GM23338 (cell line): ENCODE measurements at regions not wholly inside any gene's neighbourhood (a gene's known extent, or its start where the extent isn't known, plus 50 kb on each side); places are given as distances from the start of the nearest gene placed in this dataset.

ENCODE experiments used
- ATAC-seq: fragments of 200-7000 bp; cut with Tn5 transposase; 3 replicates; pipeline ENCODE4 v1.9.1; 2020
- DNase-seq: peaks from one replicate; pipeline ENCODE4 v3.0.0-alpha.2; 2015; ENCODE audit warnings: low spot score
- H2AFZ ChIP-seq: fragments of 200-600 bp; sonication (generic); 2 replicates; pipeline ENCODE4 v1.8.0; 2016; ENCODE audit warnings: antibody characterized with exemption, mild to moderate bottlenecking, moderate library complexity
- H3F3A ChIP-seq: fragments of 200-600 bp; sonication (generic); replicated peaks from 2 replicates; pipeline ENCODE4 v1.8.0; 2017; ENCODE audit warnings: antibody characterized with exemption, mixed run types, low read depth
- H3K27ac ChIP-seq: fragments of 200-600 bp; sonication (generic); 2 replicates; pipeline ENCODE4 v1.6.1; 2016; ENCODE audit warnings: low read depth
- H3K27me3 ChIP-seq: fragments of 200-600 bp; sonication (generic); 2 replicates; pipeline ENCODE4 v1.8.0; 2016; ENCODE audit warnings: mild to moderate bottlenecking, mixed run types, moderate library complexity; ENCODE audit not compliant: insufficient read depth
- H3K36me3 ChIP-seq: fragments of 200-600 bp; sonication (generic); 2 replicates; pipeline ENCODE4 v1.8.0; 2016; ENCODE audit warnings: mild to moderate bottlenecking; ENCODE audit not compliant: insufficient read depth
- H3K4me1 ChIP-seq: fragments of 200-600 bp; sonication (generic); 2 replicates; pipeline ENCODE4 v1.8.0; 2016; ENCODE audit warnings: mild to moderate bottlenecking, moderate library complexity; ENCODE audit not compliant: insufficient read depth
- H3K4me2 ChIP-seq: fragments of 200-600 bp; sonication (generic); 2 replicates; pipeline ENCODE4 v1.7.1; 2017; ENCODE audit warnings: mixed run types
- H3K4me3 ChIP-seq: fragments of 200-600 bp; sonication (generic); 2 replicates; pipeline ENCODE4 v1.6.1; 2016; ENCODE audit warnings: mixed run types
- H3K79me2 ChIP-seq: fragments of 200-600 bp; sonication (generic); replicated peaks from 2 replicates; pipeline ENCODE4 v1.8.0; 2017; ENCODE audit warnings: mild to moderate bottlenecking; ENCODE audit not compliant: insufficient read depth
- H3K9me2 ChIP-seq: fragments of 200-600 bp; sonication (generic); 2 replicates; pipeline ENCODE4 v1.8.0; 2017; ENCODE audit not compliant: insufficient read depth
- H4K20me1 ChIP-seq: fragments of 200-600 bp; sonication (generic); replicated peaks from 2 replicates; pipeline ENCODE4 v1.8.0; 2017; ENCODE audit warnings: mild to moderate bottlenecking; ENCODE audit not compliant: insufficient read depth
- H3K27ac Mint-ChIP-seq: 2 replicates; pipeline ENCODE4 v1.8.0; 2020; ENCODE audit warnings: inconsistent platforms, mild to moderate bottlenecking, moderate library complexity, mixed read lengths
- H3K27me3 Mint-ChIP-seq: 3 replicates; pipeline ENCODE4 v1.8.0; 2022; ENCODE audit warnings: low read depth, mild to moderate bottlenecking, moderate library complexity, mixed read lengths, inconsistent platforms; ENCODE audit not compliant: insufficient read depth, poor library complexity
- H3K36me3 Mint-ChIP-seq: 3 replicates; pipeline ENCODE4 v1.8.0; 2021; ENCODE audit warnings: low read depth, mild to moderate bottlenecking, inconsistent platforms, moderate library complexity, mixed read lengths
- H3K4me1 Mint-ChIP-seq: 3 replicates; pipeline ENCODE4 v1.8.0; 2020; ENCODE audit warnings: mild to moderate bottlenecking, inconsistent platforms, mixed read lengths
- H3K4me3 Mint-ChIP-seq: 3 replicates; pipeline ENCODE4 v1.8.0; 2021; ENCODE audit warnings: moderate library complexity, mild to moderate bottlenecking, inconsistent platforms, mixed read lengths
- H3K9me3 Mint-ChIP-seq: 3 replicates; pipeline ENCODE4 v1.8.0; 2020; ENCODE audit warnings: moderate library complexity, mild to moderate bottlenecking, inconsistent platforms, mixed read lengths
- CREB1 ChIP-seq: fragments of 250-450 bp; sonication (Bioruptor Pico); IDR thresholded peaks from 2 replicates; pipeline ENCODE4 v1.5.0; 2020; ENCODE audit warnings: low read depth, mild to moderate bottlenecking, moderate library complexity
- EZH2 ChIP-seq: fragments of 200-600 bp; sonication (generic); IDR thresholded peaks from one replicate; pipeline ENCODE4 v1.8.0; 2017; ENCODE audit warnings: antibody characterized with exemption, mild to moderate bottlenecking, low read depth; ENCODE audit not compliant: unreplicated experiment
- EZH2phosphoT487 ChIP-seq: fragments of 200-600 bp; sonication (generic); IDR thresholded peaks from one replicate; pipeline ENCODE4 v1.8.1; 2018; ENCODE audit warnings: antibody characterized with exemption; ENCODE audit not compliant: unreplicated experiment
- JUNB ChIP-seq: IDR thresholded peaks from one replicate; pipeline ENCODE4 v1.6.1; 2016; ENCODE audit warnings: antibody characterized with exemption; ENCODE audit not compliant: unreplicated experiment
- NANOG ChIP-seq: IDR thresholded peaks from 2 replicates; pipeline ENCODE4 v1.6.1; 2016; ENCODE audit warnings: antibody characterized with exemption, borderline replicate concordance
- POLR2AphosphoS5 ChIP-seq: IDR thresholded peaks from 2 replicates; pipeline ENCODE4 v1.6.1; 2016; ENCODE audit warnings: antibody characterized with exemption, low read depth
- STAT1 ChIP-seq: IDR thresholded peaks from one replicate; pipeline ENCODE4 v1.6.1; 2016; ENCODE audit warnings: antibody characterized with exemption; ENCODE audit not compliant: unreplicated experiment
- ZNF114 ChIP-seq: fragments of 250-450 bp; sonication (Bioruptor Pico); IDR thresholded peaks from 2 replicates; pipeline ENCODE4 v1.5.0; 2020; ENCODE audit warnings: mild to moderate bottlenecking, moderate library complexity
- ZNF331 ChIP-seq: fragments of 250-450 bp; sonication (Bioruptor Pico); IDR thresholded peaks from 2 replicates; pipeline ENCODE4 v1.5.0; 2020; ENCODE audit warnings: low read depth, mild to moderate bottlenecking, moderate library complexity
- TF ChIP-seq, protein P1 (sequence below): IDR thresholded peaks from one replicate; pipeline ENCODE4 v1.6.1; 2018; ENCODE audit warnings: antibody characterized with exemption; ENCODE audit not compliant: unreplicated experiment
- TF ChIP-seq, protein P2 (sequence below), 2 experiments: fragments of 200-600 bp in 1 of 2; sonication (generic) in 1 of 2; conservative IDR thresholded peaks; 2 replicates each; pipeline versions ENCODE4 v1.5.1 to v1.6.1; 2016 to 2017; ENCODE audit warnings: antibody characterized with exemption in 2 of 2, low read depth in 2 of 2, mild to moderate bottlenecking in 2 of 2, moderate library complexity in 1 of 2
- TF ChIP-seq, protein P3 (sequence below): IDR thresholded peaks from 2 replicates; pipeline ENCODE4 v1.6.1; 2016; ENCODE audit warnings: antibody characterized with exemption

DNA sequence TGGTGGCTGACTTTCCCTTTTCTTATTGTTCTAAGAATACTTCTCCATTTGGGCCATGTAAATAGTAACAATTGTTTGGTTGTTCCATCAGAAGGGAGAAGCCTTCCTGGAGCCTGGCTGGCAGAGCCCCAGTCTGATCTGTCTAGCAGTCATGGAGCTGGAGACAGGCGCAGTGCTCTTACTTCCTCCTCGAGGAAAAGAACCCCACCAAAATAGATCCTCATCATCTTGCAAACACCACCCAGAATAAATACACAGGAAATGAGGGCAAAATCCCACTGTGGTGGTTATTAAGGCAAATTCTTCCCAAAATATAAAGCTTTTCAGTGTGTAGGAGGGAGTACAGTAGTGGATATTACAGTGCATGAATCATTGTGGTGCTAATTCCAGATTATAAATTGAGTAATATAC is 195.1 kb upstream of the SGK1 start (continued):
- TF ChIP-seq, protein P1, sequence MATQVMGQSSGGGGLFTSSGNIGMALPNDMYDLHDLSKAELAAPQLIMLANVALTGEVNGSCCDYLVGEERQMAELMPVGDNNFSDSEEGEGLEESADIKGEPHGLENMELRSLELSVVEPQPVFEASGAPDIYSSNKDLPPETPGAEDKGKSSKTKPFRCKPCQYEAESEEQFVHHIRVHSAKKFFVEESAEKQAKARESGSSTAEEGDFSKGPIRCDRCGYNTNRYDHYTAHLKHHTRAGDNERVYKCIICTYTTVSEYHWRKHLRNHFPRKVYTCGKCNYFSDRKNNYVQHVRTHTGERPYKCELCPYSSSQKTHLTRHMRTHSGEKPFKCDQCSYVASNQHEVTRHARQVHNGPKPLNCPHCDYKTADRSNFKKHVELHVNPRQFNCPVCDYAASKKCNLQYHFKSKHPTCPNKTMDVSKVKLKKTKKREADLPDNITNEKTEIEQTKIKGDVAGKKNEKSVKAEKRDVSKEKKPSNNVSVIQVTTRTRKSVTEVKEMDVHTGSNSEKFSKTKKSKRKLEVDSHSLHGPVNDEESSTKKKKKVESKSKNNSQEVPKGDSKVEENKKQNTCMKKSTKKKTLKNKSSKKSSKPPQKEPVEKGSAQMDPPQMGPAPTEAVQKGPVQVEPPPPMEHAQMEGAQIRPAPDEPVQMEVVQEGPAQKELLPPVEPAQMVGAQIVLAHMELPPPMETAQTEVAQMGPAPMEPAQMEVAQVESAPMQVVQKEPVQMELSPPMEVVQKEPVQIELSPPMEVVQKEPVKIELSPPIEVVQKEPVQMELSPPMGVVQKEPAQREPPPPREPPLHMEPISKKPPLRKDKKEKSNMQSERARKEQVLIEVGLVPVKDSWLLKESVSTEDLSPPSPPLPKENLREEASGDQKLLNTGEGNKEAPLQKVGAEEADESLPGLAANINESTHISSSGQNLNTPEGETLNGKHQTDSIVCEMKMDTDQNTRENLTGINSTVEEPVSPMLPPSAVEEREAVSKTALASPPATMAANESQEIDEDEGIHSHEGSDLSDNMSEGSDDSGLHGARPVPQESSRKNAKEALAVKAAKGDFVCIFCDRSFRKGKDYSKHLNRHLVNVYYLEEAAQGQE = no peak
- TF ChIP-seq EZH2 (no peak), STAT1 (no peak), ZNF331 (CRISPR knock-in tag) (no peak)

DNA sequence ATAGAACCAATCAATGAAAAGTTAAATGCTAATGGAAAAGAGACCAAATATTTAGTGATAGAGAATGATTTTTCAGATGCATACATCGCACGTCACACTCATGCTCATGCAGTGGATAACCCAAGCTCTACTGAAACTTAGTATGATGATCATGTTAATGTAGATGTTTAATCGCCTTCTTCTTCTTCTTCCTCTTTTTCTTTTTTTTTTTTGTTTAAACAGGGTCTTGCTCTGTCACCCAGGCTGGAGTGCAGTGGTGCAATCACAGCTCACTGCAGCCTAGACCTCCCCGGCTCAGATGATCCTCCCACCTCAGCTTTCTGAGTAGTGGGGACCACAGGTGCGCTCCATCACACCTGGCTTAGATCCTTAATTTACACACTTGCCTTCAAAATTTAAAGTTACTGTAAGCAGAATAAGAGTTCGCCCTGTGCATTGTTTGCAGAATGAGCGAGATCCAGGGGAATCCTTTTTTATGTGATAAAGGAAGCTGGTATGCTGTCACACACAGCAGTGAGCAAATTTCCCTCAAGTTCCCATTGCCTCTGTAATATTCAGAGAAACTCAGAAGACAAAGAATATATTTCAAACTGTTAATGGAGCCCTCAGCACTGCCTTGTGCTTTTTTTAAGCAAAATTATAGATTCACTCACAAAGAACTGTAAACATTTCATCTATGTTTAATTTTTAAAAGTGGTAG is 194.2 kb upstream of the SGK1 start:
- H3K4me1 ChIP-seq = peaks cover 10% of the 10 kb centered on the region; the same call in 1 of the 2 replicates
- no peak for ATAC-seq
- TF ChIP-seq EZH2phosphoT487 = no peak
- TF ChIP-seq, protein P2, sequence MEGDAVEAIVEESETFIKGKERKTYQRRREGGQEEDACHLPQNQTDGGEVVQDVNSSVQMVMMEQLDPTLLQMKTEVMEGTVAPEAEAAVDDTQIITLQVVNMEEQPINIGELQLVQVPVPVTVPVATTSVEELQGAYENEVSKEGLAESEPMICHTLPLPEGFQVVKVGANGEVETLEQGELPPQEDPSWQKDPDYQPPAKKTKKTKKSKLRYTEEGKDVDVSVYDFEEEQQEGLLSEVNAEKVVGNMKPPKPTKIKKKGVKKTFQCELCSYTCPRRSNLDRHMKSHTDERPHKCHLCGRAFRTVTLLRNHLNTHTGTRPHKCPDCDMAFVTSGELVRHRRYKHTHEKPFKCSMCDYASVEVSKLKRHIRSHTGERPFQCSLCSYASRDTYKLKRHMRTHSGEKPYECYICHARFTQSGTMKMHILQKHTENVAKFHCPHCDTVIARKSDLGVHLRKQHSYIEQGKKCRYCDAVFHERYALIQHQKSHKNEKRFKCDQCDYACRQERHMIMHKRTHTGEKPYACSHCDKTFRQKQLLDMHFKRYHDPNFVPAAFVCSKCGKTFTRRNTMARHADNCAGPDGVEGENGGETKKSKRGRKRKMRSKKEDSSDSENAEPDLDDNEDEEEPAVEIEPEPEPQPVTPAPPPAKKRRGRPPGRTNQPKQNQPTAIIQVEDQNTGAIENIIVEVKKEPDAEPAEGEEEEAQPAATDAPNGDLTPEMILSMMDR (conservative IDR thresholded peaks at IDR 0.05; ENCODE audit: low read depth in 2 of 2) = no peak
- no peak for TF ChIP-seq STAT1
- no peak for TF ChIP-seq NANOG
- TF ChIP-seq JUNB = no peak
- no peak for TF ChIP-seq ZNF114 (CRISPR knock-in tag)
- no peak for TF ChIP-seq POLR2AphosphoS5
- no peak for TF ChIP-seq ZNF331 (CRISPR knock-in tag)
- no peak for TF ChIP-seq CREB1 (CRISPR knock-in tag)
- no peak for TF ChIP-seq EZH2
- TF ChIP-seq, protein P3, sequence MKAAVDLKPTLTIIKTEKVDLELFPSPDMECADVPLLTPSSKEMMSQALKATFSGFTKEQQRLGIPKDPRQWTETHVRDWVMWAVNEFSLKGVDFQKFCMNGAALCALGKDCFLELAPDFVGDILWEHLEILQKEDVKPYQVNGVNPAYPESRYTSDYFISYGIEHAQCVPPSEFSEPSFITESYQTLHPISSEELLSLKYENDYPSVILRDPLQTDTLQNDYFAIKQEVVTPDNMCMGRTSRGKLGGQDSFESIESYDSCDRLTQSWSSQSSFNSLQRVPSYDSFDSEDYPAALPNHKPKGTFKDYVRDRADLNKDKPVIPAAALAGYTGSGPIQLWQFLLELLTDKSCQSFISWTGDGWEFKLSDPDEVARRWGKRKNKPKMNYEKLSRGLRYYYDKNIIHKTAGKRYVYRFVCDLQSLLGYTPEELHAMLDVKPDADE = no peak

More for the DNA sequence above, 194.2 kb upstream of the SGK1 start:
- no peaks in the 10 kb centered on the region for H4K20me1 ChIP-seq
- H2AFZ ChIP-seq = 0 out of 2 replicates have a peak overlapping the region, but pooled peaks have one; percentile 18
- H3K9me2 ChIP-seq = no peaks in the 10 kb centered on the region; the same call in 1 of the 2 replicates
- no peak for DNase-seq
- no peaks in the 10 kb centered on the region for H3K36me3 Mint-ChIP-seq
- no peak overlapping the region for H3K4me3 ChIP-seq
- H3K36me3 ChIP-seq = no peaks in the 10 kb centered on the region
- no peak overlapping the region for H3K4me3 Mint-ChIP-seq
- peaks cover 15% of the 10 kb centered on the region for H3K4me1 Mint-ChIP-seq
- H3F3A ChIP-seq = no peaks in the 10 kb centered on the region
- H3K27ac Mint-ChIP-seq = no peak overlapping the region
- H3K4me2 ChIP-seq = no peak overlapping the region
- no peaks in the 10 kb centered on the region for H3K79me2 ChIP-seq
- no peaks in the 10 kb centered on the region for H3K27me3 ChIP-seq
- H3K9me3 Mint-ChIP-seq = no peaks in the 10 kb centered on the region
- no peak overlapping the region for H3K27ac ChIP-seq
- no peaks in the 10 kb centered on the region for H3K27me3 Mint-ChIP-seq
